ENCODE measurements at regions not wholly inside any gene's neighbourhood (a gene's known extent, or its start where the extent isn't known, plus 50 kb on each side); places are given as distances from the start of the nearest gene placed in this dataset.

DNA sequence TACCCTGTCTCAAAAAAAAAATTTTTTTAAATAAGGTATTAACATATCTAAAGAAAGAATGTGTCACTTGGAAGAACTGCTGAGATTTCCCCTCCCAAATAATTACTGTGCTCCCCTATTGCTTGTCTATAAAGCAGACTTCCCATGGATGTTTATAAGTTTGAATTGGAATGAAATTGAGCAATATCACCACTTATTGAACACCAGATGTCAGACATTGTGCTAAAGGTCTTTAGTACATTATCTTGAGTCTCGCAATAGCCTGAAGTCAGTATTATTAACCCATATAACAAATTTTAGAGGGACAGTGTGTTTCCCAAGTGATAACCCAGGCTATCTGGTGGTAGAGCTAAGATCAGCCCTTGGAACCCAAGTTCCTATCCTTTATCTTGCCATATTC is 69.0 kb upstream of the EPCAM start:
- peaks cover 31% of the 10 kb centered on the region for H3K4me1 Mint-ChIP-seq (ENCODE audit: low read depth)
- peak overlapping the region; percentile 83 for H3K27ac Mint-ChIP-seq
- TF ChIP-seq, protein P1, sequence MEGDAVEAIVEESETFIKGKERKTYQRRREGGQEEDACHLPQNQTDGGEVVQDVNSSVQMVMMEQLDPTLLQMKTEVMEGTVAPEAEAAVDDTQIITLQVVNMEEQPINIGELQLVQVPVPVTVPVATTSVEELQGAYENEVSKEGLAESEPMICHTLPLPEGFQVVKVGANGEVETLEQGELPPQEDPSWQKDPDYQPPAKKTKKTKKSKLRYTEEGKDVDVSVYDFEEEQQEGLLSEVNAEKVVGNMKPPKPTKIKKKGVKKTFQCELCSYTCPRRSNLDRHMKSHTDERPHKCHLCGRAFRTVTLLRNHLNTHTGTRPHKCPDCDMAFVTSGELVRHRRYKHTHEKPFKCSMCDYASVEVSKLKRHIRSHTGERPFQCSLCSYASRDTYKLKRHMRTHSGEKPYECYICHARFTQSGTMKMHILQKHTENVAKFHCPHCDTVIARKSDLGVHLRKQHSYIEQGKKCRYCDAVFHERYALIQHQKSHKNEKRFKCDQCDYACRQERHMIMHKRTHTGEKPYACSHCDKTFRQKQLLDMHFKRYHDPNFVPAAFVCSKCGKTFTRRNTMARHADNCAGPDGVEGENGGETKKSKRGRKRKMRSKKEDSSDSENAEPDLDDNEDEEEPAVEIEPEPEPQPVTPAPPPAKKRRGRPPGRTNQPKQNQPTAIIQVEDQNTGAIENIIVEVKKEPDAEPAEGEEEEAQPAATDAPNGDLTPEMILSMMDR (IDR thresholded peaks at IDR 0.05): no peak
- H3K27me3 Mint-ChIP-seq (ENCODE audit: insufficient read depth): peaks cover 8% of the 10 kb centered on the region
- no peak for DNase-seq
- no peak overlapping the region for H3K4me3 Mint-ChIP-seq
- H3K36me3 Mint-ChIP-seq (ENCODE audit: low read depth): no peaks in the 10 kb centered on the region
- no peaks in the 10 kb centered on the region for H3K9me3 Mint-ChIP-seq

DNA sequence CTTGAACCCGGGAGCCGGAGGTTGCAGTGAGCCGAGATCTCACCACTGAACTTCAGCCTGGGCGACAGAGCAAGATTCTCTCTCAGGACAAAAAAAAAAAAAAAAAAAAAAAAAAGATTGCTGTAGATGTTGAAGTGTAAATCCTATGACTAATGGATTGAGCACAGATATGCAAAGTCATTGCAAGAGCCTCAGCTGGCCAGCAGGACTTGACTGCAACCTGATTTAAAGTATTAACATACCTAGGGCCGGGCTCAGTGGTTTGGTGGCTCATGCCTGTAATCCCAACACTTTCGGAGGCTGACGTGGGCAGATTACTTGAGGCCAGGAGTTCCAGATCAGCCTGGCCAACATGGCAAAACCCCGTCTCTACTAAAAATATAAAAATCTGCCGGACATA is 69.6 kb upstream of the EPCAM start:
- Mint-ChIP-seq H3K4me1 (ENCODE audit: low read depth) (peaks cover 31% of the 10 kb centered on the region), H3K9me3 (no peaks in the 10 kb centered on the region), H3K27ac (peak overlapping the region; percentile 83), H3K27me3 (ENCODE audit: insufficient read depth) (peaks cover 8% of the 10 kb centered on the region), H3K4me3 (no peak overlapping the region), H3K36me3 (ENCODE audit: low read depth) (no peaks in the 10 kb centered on the region)
- DNase-seq: peak; percentile 92
- TF ChIP-seq, protein P1 (IDR thresholded peaks at IDR 0.05): peak; percentile 23; the same call in 1 of the 2 replicates

DNA sequence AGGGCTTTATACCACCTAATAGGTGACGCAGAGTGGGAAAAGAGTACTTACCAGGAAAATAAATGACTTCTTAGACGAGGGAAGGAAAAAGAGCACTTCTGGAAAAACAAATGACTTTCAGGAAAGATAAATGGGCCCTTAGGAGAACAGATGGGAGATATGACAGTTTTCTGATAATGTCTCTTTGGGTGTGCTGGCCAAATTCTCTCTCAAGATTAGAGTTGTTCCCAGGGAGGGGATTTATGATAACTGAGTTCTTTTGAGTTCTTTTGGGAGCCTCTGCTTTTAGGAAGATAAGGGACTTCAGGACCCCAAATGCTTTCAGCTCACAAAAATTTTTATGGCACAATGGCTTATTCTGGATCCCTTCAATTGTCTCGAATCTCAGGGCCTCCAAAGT is 70.3 kb upstream of the EPCAM start:
- Mint-ChIP-seq H3K9me3 (no peaks in the 10 kb centered on the region), H3K27me3 (ENCODE audit: insufficient read depth) (peaks cover 10% of the 10 kb centered on the region), H3K4me3 (no peak overlapping the region), H3K27ac (peak overlapping the region; percentile 3), H3K36me3 (ENCODE audit: low read depth) (no peaks in the 10 kb centered on the region), H3K4me1 (ENCODE audit: low read depth) (peaks cover 27% of the 10 kb centered on the region)
- no peak for DNase-seq
- TF ChIP-seq, protein P1 (IDR thresholded peaks at IDR 0.05): no peak

DNA sequence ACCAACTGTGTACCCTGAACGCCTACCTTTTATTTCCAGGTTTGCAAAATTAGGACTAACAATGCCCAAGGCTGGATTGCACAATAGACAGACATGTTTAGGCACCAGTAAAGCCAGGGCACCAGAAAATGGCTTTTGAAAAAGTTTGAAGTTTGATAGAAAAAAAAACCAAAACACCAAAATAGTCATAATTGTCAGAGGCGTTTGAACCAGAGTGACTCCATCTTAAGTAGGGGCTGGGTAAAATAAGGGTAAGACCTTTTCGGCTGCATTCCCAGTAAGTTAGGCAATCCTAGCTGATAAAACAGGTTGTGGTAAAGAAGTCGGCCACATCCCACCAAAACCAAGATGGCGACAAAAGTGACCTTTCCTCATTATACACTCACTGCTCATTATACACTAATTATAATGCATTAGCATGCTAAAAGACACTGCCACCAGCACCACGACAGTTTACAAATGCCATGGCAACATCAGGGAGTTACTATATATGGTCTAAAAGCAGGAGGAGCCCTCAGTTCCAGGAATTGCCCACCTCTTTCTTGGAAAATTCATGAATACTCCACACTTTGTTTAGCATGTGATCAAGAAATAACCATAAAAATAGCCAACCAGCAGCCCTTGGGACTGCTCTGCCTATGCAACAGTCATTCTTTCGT is 71.2 kb upstream of the EPCAM start:
- peaks cover 10% of the 10 kb centered on the region for H3K27me3 Mint-ChIP-seq (ENCODE audit: insufficient read depth)
- TF ChIP-seq, protein P1 (IDR thresholded peaks at IDR 0.05): no peak
- no peaks in the 10 kb centered on the region for H3K9me3 Mint-ChIP-seq
- H3K4me3 Mint-ChIP-seq: no peak overlapping the region
- DNase-seq: no peak
- H3K36me3 Mint-ChIP-seq (ENCODE audit: low read depth): no peaks in the 10 kb centered on the region
- H3K27ac Mint-ChIP-seq: no peak overlapping the region
- peaks cover 19% of the 10 kb centered on the region for H3K4me1 Mint-ChIP-seq (ENCODE audit: low read depth)

DNA sequence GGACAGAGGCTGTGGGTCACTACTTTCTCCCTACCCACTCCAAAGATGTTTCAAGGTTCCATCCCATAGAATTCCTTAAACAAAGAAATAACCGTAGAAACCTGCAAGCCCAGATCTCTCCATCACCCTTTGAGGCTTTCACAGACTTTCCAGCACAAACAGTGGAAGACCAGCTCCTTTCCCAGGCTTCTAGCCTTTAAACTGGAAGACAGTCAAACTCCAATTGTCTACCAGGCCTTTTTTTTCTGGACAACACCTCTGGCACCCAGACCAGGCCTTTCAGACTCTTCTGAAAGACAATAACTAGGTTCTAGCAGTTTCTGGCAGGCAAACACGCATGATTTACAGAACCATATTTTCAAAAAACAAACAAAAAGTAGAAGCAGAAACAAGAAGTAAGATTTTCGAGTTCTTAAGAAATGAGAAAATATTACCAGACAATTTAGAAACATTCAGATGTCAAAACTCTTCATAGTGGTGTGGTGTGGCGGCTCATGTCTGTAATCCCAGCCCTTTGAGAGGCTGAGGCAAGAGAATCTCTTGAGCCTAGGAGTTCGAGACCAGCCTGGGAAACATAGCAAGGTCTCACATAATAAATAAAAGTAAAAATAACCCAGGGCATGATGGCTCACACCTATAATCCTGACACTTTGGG is 73.0 kb upstream of the EPCAM start:
- TF ChIP-seq, protein P1 (IDR thresholded peaks at IDR 0.05): no peak
- H3K9me3 Mint-ChIP-seq: no peaks in the 10 kb centered on the region
- no peak overlapping the region for H3K27ac Mint-ChIP-seq
- H3K36me3 Mint-ChIP-seq (ENCODE audit: low read depth): no peaks in the 10 kb centered on the region
- H3K4me3 Mint-ChIP-seq: no peak overlapping the region
- peaks cover 4% of the 10 kb centered on the region for H3K27me3 Mint-ChIP-seq (ENCODE audit: insufficient read depth)
- DNase-seq: no peak
- peaks cover 17% of the 10 kb centered on the region for H3K4me1 Mint-ChIP-seq (ENCODE audit: low read depth)
